NB4 (cell line): ENCODE measurements at regions not wholly inside any gene's neighbourhood (a gene's known extent, or its start where the extent isn't known, plus 50 kb on each side); places are given as distances from the start of the nearest gene placed in this dataset.

ENCODE experiments used
- POLR2A ChIP-seq: IDR thresholded peaks from 2 replicates; pipeline ENCODE4 v1.6.1; 2011; ENCODE audit warnings: mild to moderate bottlenecking; ENCODE audit not compliant: insufficient read length; ENCODE audit errors: extremely low read depth
- TF ChIP-seq, protein P1 (sequence below): IDR thresholded peaks from one replicate; pipeline ENCODE4 v1.5.1; 2012; ENCODE audit warnings: low read depth, low read length
- TF ChIP-seq, protein P2 (sequence below): IDR thresholded peaks from 2 replicates; pipeline ENCODE4 v1.6.1; 2011; ENCODE audit warnings: low read depth, low read length

DNA sequence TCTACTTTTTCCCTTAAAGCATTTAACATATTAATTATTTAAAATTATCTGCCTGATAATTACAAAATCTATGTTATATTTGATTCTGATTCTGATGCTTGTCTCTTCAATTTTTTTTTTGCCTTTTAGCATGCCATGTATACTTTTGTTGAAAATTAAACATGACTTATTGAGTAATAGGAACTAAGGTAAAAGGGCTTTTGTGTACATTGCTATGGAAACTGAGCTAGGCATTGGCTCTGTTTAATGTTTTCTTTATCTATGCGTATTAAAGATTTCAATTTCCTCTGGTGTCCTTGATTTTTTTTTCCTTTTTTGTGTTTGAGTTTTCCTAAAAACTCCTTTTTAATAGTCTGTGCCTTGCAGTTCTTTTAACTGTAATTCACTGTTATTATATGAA, 805.2 kb downstream of the DHX35 start:
- TF ChIP-seq POLR2A: no peak
- TF ChIP-seq, protein P1, sequence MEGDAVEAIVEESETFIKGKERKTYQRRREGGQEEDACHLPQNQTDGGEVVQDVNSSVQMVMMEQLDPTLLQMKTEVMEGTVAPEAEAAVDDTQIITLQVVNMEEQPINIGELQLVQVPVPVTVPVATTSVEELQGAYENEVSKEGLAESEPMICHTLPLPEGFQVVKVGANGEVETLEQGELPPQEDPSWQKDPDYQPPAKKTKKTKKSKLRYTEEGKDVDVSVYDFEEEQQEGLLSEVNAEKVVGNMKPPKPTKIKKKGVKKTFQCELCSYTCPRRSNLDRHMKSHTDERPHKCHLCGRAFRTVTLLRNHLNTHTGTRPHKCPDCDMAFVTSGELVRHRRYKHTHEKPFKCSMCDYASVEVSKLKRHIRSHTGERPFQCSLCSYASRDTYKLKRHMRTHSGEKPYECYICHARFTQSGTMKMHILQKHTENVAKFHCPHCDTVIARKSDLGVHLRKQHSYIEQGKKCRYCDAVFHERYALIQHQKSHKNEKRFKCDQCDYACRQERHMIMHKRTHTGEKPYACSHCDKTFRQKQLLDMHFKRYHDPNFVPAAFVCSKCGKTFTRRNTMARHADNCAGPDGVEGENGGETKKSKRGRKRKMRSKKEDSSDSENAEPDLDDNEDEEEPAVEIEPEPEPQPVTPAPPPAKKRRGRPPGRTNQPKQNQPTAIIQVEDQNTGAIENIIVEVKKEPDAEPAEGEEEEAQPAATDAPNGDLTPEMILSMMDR: no peak
- TF ChIP-seq, protein P2, sequence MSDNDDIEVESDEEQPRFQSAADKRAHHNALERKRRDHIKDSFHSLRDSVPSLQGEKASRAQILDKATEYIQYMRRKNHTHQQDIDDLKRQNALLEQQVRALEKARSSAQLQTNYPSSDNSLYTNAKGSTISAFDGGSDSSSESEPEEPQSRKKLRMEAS: no peak
